OCI-LY7 (cell line): ENCODE measurements at regions not wholly inside any gene's neighbourhood (a gene's known extent, or its start where the extent isn't known, plus 50 kb on each side); places are given as distances from the start of the nearest gene placed in this dataset.

ENCODE experiments used
- BruUV-seq: library from RNA; stranded (reverse); fragments of 400-500 nt; replicated peaks from 2 replicates; lab custom pipeline; 2021; lab: Mats Ljungman, UMichigan
- CTCF ChIA-PET: fragments of 300-600 bp; sonication (Branson Sonifier 250); formaldehyde crosslinking; loops from one replicate; lab custom pipeline; 2022; ENCODE audit warnings: antibody characterized with exemption; ENCODE audit not compliant: unreplicated experiment; lab: Charles Lee
- POLR2A ChIA-PET: fragments of 300-600 bp; sonication (Branson Sonifier 250); formaldehyde crosslinking; loops from one replicate; lab custom pipeline; 2022; ENCODE audit warnings: antibody characterized with exemption; lab: Charles Lee
- DNase-seq: peaks from one replicate; pipeline ENCODE4 v3.0.0-alpha.2; 2015; ENCODE audit warnings: low spot score
- H2AFZ ChIP-seq: fragments of 200-600 bp; sonication (generic), shearing (Covaris generic); 2 replicates; pipeline ENCODE4 v1.6.1; 2014; ENCODE audit warnings: mild to moderate bottlenecking, antibody characterized with exemption, low read length, moderate library complexity
- H3K27ac ChIP-seq: fragments of 200-600 bp; sonication (generic); 2 replicates; pipeline ENCODE4 v1.5.1; 2014; ENCODE audit warnings: mixed run types, low read depth, mild to moderate bottlenecking, moderate library complexity, low read length, inconsistent platforms; ENCODE audit not compliant: poor library complexity, severe bottlenecking
- H3K36me3 ChIP-seq: fragments of 200-600 bp; sonication (generic); 2 replicates; pipeline ENCODE4 v1.6.1; 2014; ENCODE audit warnings: mild to moderate bottlenecking, antibody characterized with exemption, low read length, moderate library complexity, mixed read lengths; ENCODE audit not compliant: insufficient read depth
- H3K4me1 ChIP-seq: fragments of 200-600 bp; sonication (generic); 2 replicates; pipeline ENCODE4 v1.5.1; 2014; ENCODE audit warnings: mild to moderate bottlenecking, low read length; ENCODE audit not compliant: insufficient read depth, poor library complexity, severe bottlenecking
- H3K4me2 ChIP-seq: fragments of 200-600 bp; sonication (generic); 2 replicates; pipeline ENCODE4 v1.6.1; 2014; ENCODE audit warnings: mild to moderate bottlenecking, low read length
- H3K4me3 ChIP-seq: fragments of 200-600 bp; sonication (generic); 2 replicates; pipeline ENCODE4 v1.5.1; 2014; ENCODE audit warnings: mild to moderate bottlenecking, low read depth, low read length; ENCODE audit not compliant: poor library complexity, severe bottlenecking
- H3K79me2 ChIP-seq: fragments of 200-600 bp; sonication (generic); 2 replicates; pipeline ENCODE4 v1.6.1; 2016; ENCODE audit warnings: low read depth, mild to moderate bottlenecking, low read length, moderate library complexity, mixed read lengths; ENCODE audit not compliant: insufficient read depth
- H3K9me2 ChIP-seq: fragments of 200-600 bp; sonication (generic); 2 replicates; pipeline ENCODE4 v1.6.1; 2016; ENCODE audit warnings: mild to moderate bottlenecking, low read length, mixed read lengths; ENCODE audit not compliant: insufficient read depth
- H3K9me3 ChIP-seq: fragments of 200-600 bp; sonication (generic); 2 replicates; pipeline ENCODE4 v1.6.1; 2014; ENCODE audit warnings: mild to moderate bottlenecking, mixed run types, low read length, mixed read lengths
- H4K20me1 ChIP-seq: fragments of 200-600 bp; sonication (generic); 2 replicates; pipeline ENCODE4 v1.6.1; 2014; ENCODE audit warnings: mild to moderate bottlenecking, antibody characterized with exemption, low read length, moderate library complexity, mixed read lengths; ENCODE audit not compliant: insufficient read depth
- EZH2phosphoT487 ChIP-seq: fragments of 200-600 bp; sonication (generic); IDR thresholded peaks from 2 replicates; pipeline ENCODE4 v1.6.1; 2018; ENCODE audit warnings: low read depth, borderline replicate concordance, mild to moderate bottlenecking, mixed run types, antibody characterized with exemption, low read length, moderate library complexity, mixed read lengths
- intact Hi-C: fragments of 100-400 bp; cut with micrococcal nuclease; formaldehyde crosslinking; loops from one replicate; pipeline ENCODE4 v1.10.0; 2022; ENCODE audit not compliant: unreplicated experiment
- TF ChIP-seq, protein P1 (sequence below): fragments of 200-600 bp; sonication (generic); conservative IDR thresholded peaks from 2 replicates; pipeline ENCODE4 v1.5.1; 2014; ENCODE audit warnings: mild to moderate bottlenecking, antibody characterized with exemption, low read length, moderate library complexity, mixed read lengths

DNA sequence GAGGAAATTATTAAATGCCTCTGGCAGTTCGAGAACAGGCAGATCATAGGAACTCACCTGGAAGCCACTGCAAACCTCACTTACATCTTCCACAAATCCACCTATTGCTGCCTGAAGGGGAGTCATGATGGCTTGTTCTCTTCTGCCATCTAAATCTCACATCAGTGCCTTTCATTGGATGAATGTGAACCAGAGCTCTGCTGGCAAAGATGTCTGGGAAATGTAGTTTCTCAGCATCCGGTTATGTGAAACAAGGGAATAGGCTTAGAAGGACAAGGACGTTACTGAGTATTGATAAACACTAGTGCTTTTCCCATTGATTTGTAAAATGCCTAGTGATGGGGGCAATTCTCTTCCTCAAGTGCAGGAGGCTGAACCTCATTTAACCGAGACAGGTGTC, 483.3 kb downstream of the ARHGEF28 start:
- no peak for DNase-seq
- no peaks in the 10 kb centered on the region for H4K20me1 ChIP-seq

DNA sequence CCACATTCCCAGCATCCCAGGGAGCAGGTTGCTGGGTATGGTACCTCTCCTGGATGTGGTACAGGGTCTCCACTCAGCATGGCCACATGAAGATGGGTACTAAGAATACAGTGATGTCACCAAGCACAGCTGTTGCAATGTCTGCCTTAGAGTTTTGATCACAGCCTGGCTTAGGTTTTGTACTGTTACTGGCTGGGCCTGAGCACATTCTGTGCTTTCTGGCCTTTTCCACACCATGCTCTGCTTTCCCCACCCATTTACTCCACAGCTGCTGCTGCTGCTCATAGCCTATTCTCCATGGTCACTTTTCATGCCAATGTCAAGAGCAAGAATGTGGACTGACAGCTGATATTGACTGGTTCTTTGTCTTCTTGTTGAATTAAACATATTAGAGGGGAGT, 481.9 kb downstream of the ARHGEF28 start:
- no peaks in the 10 kb centered on the region for H3K36me3 ChIP-seq
- no peak for DNase-seq
- H3K9me3 ChIP-seq, result no peaks in the 10 kb centered on the region
- ChIA-PET POLR2A (no interaction called here), CTCF (no interaction called here)
- TF ChIP-seq, protein P1, sequence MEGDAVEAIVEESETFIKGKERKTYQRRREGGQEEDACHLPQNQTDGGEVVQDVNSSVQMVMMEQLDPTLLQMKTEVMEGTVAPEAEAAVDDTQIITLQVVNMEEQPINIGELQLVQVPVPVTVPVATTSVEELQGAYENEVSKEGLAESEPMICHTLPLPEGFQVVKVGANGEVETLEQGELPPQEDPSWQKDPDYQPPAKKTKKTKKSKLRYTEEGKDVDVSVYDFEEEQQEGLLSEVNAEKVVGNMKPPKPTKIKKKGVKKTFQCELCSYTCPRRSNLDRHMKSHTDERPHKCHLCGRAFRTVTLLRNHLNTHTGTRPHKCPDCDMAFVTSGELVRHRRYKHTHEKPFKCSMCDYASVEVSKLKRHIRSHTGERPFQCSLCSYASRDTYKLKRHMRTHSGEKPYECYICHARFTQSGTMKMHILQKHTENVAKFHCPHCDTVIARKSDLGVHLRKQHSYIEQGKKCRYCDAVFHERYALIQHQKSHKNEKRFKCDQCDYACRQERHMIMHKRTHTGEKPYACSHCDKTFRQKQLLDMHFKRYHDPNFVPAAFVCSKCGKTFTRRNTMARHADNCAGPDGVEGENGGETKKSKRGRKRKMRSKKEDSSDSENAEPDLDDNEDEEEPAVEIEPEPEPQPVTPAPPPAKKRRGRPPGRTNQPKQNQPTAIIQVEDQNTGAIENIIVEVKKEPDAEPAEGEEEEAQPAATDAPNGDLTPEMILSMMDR, result no peak
- no peak for TF ChIP-seq EZH2phosphoT487
- H4K20me1 ChIP-seq, result no peaks in the 10 kb centered on the region
- no peaks in the 10 kb centered on the region for H3K4me1 ChIP-seq
- H3K4me3 ChIP-seq, result no peak overlapping the region
- no peak overlapping the region for H3K4me2 ChIP-seq
- H3K27ac ChIP-seq, result no peak overlapping the region
- no TSS peak for BruUV-seq
- intact Hi-C loops, result no loop called here
- no peaks in the 10 kb centered on the region for H3K9me2 ChIP-seq
- H2AFZ ChIP-seq, result no peak overlapping the region
- no peaks in the 10 kb centered on the region for H3K79me2 ChIP-seq

More for the DNA sequence above, 483.3 kb downstream of the ARHGEF28 start:
- Histone ChIP-seq H3K9me3 (no peaks in the 10 kb centered on the region), H2AFZ (no peak overlapping the region), H3K36me3 (no peaks in the 10 kb centered on the region), H3K9me2 (no peaks in the 10 kb centered on the region), H3K4me3 (no peak overlapping the region), H3K79me2 (no peaks in the 10 kb centered on the region), H3K4me1 (no peaks in the 10 kb centered on the region), H3K27ac (no peak overlapping the region), H3K4me2 (no peak overlapping the region)
- BruUV-seq, result no TSS peak
- intact Hi-C loops, result no loop called here
- POLR2A ChIA-PET, result no interaction called here
- CTCF ChIA-PET, result no interaction called here
- no peak for TF ChIP-seq EZH2phosphoT487
- TF ChIP-seq, protein P1, result no peak

GRCh38 chr5:74105126-74105780, 479.3 kb downstream of the ARHGEF28 start:
- CTCF ChIA-PET, result no interaction called here
- POLR2A ChIA-PET, result interaction anchor here (0.6 kb wide), 1 partner anchor 39 kb away, joined by 3 read pairs; no protein-coding TSS in a partner anchor
- Histone ChIP-seq H3K27ac (no peak overlapping the region), H3K4me3 (no peak overlapping the region), H3K36me3 (no peaks in the 10 kb centered on the region), H3K4me1 (no peaks in the 10 kb centered on the region), H3K9me3 (no peaks in the 10 kb centered on the region), H4K20me1 (no peaks in the 10 kb centered on the region), H2AFZ (no peak overlapping the region), H3K4me2 (no peak overlapping the region), H3K9me2 (no peaks in the 10 kb centered on the region), H3K79me2 (no peaks in the 10 kb centered on the region)
- BruUV-seq, result no TSS peak
- intact Hi-C loops, result no loop called here
- no peak for DNase-seq
- no peak for TF ChIP-seq EZH2phosphoT487
